GM19372 (cell line): ENCODE measurements at regions not wholly inside any gene's neighbourhood (a gene's known extent, or its start where the extent isn't known, plus 50 kb on each side); places are given as distances from the start of the nearest gene placed in this dataset.

Source experiments
- ATAC-seq: cut with Tn5 transposase; IDR thresholded peaks from one replicate; pipeline ENCODE4 v1.9.1; 2021; ENCODE audit warnings: mild to moderate bottlenecking, low read depth, moderate library complexity; ENCODE audit not compliant: unreplicated experiment

GRCh38 chr12:41936333-41936732 is 208.3 kb downstream of the GXYLT1 start:
- no peak for ATAC-seq

- no peak for ATAC-seq
These were observed 208.8 kb downstream of the GXYLT1 start for GRCh38 chr12:41935911-41936310.

- ATAC-seq, result no peak
These were observed 212.1 kb downstream of the GXYLT1 start for GRCh38 chr12:41932470-41932991.

GRCh38 chr12:41930866-41931437 is 213.7 kb downstream of the GXYLT1 start:
- no peak for ATAC-seq

GRCh38 chr12:41924111-41924510 is 220.6 kb downstream of the GXYLT1 start:
- ATAC-seq, result no peak

GRCh38 chr12:41923351-41923750 is 221.3 kb downstream of the GXYLT1 start:
- no peak for ATAC-seq

GRCh38 chr12:41920355-41920754 is 224.3 kb downstream of the GXYLT1 start:
- ATAC-seq, result no peak

- no peak for ATAC-seq
These were observed 225.0 kb downstream of the GXYLT1 start for GRCh38 chr12:41919526-41920261.

- no peak for ATAC-seq
These were observed 225.6 kb downstream of the GXYLT1 start for GRCh38 chr12:41919048-41919447.

GRCh38 chr12:41917938-41918341 is 226.7 kb downstream of the GXYLT1 start:
- ATAC-seq, result no peak

- no peak for ATAC-seq
These were observed 227.5 kb downstream of the GXYLT1 start for GRCh38 chr12:41917181-41917580.

- no peak for ATAC-seq
These were observed 233.9 kb downstream of the GXYLT1 start for GRCh38 chr12:41910578-41911320.

- no peak for ATAC-seq
These were observed 236.5 kb downstream of the GXYLT1 start for GRCh38 chr12:41908206-41908605.

- ATAC-seq, result no peak
These were observed 237.1 kb downstream of the GXYLT1 start for GRCh38 chr12:41907550-41907949.

- ATAC-seq, result no peak
These were observed 237.7 kb downstream of the GXYLT1 start for GRCh38 chr12:41907021-41907420.

- ATAC-seq, result no peak
These were observed 238.8 kb downstream of the GXYLT1 start for GRCh38 chr12:41905759-41906297.

- no peak for ATAC-seq
These were observed 239.5 kb downstream of the GXYLT1 start for GRCh38 chr12:41905073-41905758.

GRCh38 chr12:41904041-41904440 is 240.6 kb downstream of the GXYLT1 start:
- ATAC-seq, result no peak

GRCh38 chr12:41903014-41903708 is 241.5 kb downstream of the GXYLT1 start:
- ATAC-seq, result no peak

GRCh38 chr12:41899577-41899976 is 245.1 kb downstream of the GXYLT1 start:
- no peak for ATAC-seq
